GM13977 (cell line): ENCODE measurements at regions not wholly inside any gene's neighbourhood (a gene's known extent, or its start where the extent isn't known, plus 50 kb on each side); places are given as distances from the start of the nearest gene placed in this dataset.

ENCODE experiments used
- DNase-seq: peaks from one replicate; pipeline ENCODE4 v3.0.0; 2012; ENCODE audit warnings: low spot score
- in situ Hi-C: fragments of 300-500 bp; cut with MboI; formaldehyde crosslinking; loops from one replicate; pipeline ENCODE4 v1.12.0; 2022; ENCODE audit warnings: low sequenced_read_pairs, low pct_unique_long_range_greater_than_20kb, mixed read lengths, inconsistent platforms; ENCODE audit not compliant: unreplicated experiment
- TF ChIP-seq, protein P1 (sequence below): IDR thresholded peaks from 2 replicates; pipeline ENCODE4 v1.5.1; 2012; ENCODE audit warnings: mild to moderate bottlenecking, control low read depth; ENCODE audit not compliant: insufficient read depth; ENCODE audit errors: extremely low read depth, missing control alignments

- in situ Hi-C loops, result no loop called here
- DNase-seq, result no peak
- TF ChIP-seq, protein P1, sequence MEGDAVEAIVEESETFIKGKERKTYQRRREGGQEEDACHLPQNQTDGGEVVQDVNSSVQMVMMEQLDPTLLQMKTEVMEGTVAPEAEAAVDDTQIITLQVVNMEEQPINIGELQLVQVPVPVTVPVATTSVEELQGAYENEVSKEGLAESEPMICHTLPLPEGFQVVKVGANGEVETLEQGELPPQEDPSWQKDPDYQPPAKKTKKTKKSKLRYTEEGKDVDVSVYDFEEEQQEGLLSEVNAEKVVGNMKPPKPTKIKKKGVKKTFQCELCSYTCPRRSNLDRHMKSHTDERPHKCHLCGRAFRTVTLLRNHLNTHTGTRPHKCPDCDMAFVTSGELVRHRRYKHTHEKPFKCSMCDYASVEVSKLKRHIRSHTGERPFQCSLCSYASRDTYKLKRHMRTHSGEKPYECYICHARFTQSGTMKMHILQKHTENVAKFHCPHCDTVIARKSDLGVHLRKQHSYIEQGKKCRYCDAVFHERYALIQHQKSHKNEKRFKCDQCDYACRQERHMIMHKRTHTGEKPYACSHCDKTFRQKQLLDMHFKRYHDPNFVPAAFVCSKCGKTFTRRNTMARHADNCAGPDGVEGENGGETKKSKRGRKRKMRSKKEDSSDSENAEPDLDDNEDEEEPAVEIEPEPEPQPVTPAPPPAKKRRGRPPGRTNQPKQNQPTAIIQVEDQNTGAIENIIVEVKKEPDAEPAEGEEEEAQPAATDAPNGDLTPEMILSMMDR, result no peak
Measured at GRCh38 chr3:166484470-166484869, 647.2 kb upstream of the BCHE start.

- DNase-seq, result no peak
- in situ Hi-C loops, result no loop called here
- TF ChIP-seq, protein P1, result no peak
Measured at GRCh38 chr3:166481340-166481739, 644.1 kb upstream of the BCHE start.

DNA sequence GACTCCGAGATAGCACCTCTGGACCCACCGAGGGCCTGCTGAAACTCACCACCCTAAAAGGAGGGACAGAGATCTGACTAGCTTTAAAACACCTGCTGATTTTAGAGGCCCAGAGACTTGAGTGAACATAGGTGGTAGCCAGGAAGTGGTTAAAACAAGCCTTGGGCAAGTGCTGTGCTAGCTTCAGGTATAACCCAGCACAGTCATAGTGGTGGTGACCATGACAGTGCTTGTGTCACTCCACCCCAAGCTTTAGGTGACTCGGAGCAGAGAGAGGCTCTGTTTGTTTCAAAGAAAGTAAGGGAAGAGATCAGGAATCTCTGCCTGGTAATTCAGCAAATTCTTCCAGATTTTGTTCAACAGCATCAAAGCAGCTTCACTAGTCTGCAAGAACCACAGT, 641.1 kb upstream of the BCHE start:
- TF ChIP-seq, protein P1, result no peak
- DNase-seq, result no peak
- in situ Hi-C loops, result no loop called here

DNA sequence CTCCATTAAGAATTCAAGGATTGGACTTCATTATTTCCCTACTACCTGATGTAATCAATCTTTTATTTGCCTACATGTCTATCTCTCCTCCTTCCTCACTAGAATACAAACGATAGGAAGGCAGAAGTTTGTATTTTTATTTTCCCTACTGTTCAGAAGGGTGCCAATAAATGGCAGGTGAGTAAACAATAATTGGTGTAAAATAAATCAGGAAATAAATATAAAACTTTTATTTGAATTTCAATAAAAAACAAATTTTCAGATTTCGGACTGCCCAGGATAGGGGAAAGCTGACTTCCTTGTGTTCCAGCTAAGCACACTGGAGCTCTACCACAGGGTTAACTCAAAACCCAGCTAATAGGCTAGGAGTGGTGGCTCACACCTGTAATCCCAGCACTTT, 636.3 kb upstream of the BCHE start:
- in situ Hi-C loops, result no loop called here
- TF ChIP-seq, protein P1, result no peak
- no peak for DNase-seq

DNA sequence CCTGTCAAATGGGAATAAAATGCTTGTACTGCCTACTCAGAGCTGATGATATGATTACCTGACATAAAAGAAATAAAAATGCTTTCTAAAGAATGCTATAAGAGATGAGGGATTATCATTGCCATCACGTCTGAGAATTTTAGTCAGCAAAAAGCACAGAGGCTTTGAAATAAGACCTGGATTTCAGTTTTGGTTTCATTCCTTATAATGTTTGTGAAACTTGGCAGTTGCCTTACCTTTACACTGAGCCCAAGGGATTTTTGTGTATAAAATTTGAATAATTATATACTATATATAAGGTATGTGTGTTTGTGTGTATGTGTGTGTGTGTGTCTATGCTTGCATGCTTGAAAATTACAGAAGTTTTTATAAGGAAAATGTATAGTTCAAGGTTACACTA, 634.8 kb upstream of the BCHE start:
- in situ Hi-C loops, result no loop called here
- TF ChIP-seq, protein P1, result no peak

DNA sequence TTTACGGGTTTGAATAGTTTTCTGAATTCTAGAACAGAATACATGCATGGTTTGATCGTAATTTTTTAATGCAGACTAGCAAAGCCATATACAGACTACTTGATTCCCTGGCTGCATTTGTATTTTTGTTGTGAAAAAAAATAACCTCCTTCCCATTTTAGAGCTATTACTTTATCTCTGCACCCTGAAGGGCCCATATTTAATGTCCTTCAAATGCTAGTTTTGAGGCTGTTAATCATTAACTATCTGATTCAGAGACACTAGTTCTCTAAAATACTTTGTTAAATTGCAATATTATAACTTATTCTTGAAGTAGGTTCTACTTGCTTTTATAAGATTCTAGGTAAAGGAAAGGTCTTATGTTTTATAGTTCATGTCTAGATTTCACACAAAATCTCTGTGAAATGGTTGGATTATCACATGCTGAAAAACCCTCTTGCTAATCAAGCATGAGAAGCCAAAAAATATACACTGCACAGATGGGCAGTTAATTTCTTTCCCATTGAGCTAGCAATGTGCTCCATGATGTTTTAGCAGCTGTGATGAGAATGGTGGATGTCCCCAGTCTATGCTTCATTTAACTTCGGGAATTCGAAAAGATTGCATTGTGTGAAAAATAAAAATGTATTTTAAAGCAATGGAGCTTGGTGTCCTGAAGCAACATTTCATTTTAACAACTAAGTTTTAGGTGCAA, 634.0 kb upstream of the BCHE start:
- DNase-seq, result no peak
- TF ChIP-seq, protein P1, result no peak
- in situ Hi-C loops, result no loop called here

More for the DNA sequence above, 634.8 kb upstream of the BCHE start:
- no peak for DNase-seq

DNA sequence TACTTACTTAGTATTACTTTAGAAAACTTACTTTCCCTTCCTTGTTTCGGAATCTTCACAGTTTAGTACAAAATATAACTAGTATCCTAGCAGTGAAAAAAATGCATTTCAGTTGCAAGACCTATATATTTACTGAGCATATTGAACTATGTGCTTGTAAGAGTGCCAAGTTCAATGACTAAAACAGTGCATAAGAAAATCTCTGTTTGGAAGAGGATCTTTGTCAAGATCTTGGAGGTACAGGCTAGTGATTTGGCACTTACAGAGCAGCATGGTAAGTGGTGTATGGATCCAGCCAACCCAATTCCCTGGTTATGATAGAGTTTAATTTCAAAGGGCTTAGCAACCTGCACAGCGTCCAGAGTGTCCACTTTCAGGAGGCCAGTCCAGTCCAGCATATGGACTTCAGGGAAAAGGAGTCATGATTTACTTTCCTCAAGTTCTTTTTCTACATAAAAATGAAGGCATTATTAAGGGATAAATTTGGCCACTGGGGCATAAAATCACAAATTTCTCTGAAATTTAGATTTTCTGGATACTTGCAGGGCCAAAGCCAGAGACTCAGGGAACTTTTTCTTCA, 625.8 kb upstream of the BCHE start:
- in situ Hi-C loops, result no loop called here
- TF ChIP-seq, protein P1, result no peak
- no peak for DNase-seq
